H1 (cell line): ENCODE measurements at regions not wholly inside any gene's neighbourhood (a gene's known extent, or its start where the extent isn't known, plus 50 kb on each side); places are given as distances from the start of the nearest gene placed in this dataset.

ENCODE experiments used
- CTCF ChIA-PET: fragments of 300-600 bp; sonication (Branson Sonifier 250); formaldehyde crosslinking; loops from one replicate; lab custom pipeline; 2021; ENCODE audit not compliant: partially characterized antibody; lab: Charles Lee
- POLR2A ChIA-PET: fragments of 300-600 bp; sonication (Branson Sonifier 250); formaldehyde crosslinking; loops from one replicate; lab custom pipeline; 2021; ENCODE audit warnings: inconsistent platforms; ENCODE audit not compliant: partially characterized antibody; lab: Charles Lee
- DNase-seq, 2 experiments: peaks; one replicate each; pipeline versions ENCODE4 v3.0.0 to v3.0.0-alpha.2; 2010 to 2022; ENCODE audit warnings: low spot score in 2 of 2, low read depth in 1 of 2, mixed read lengths in 1 of 2
- FAIRE-seq: peaks from 2 replicates; lab custom pipeline; 2011; peaks lifted over from hg19 to GRCh38; lab: Jason Lieb, UNC
- H2AFZ ChIP-seq: 2 replicates; pipeline ENCODE4 v1.8.1; 2012; ENCODE audit warnings: low read length, inconsistent platforms
- H2AK5ac ChIP-seq: 2 replicates; pipeline ENCODE4 v1.6.1; 2013; ENCODE audit warnings: low read depth, low read length
- H2BK120ac ChIP-seq: replicated peaks from 2 replicates; pipeline ENCODE3; 2013; ENCODE audit warnings: low read depth, low read length, inconsistent platforms
- H2BK12ac ChIP-seq: 2 replicates; pipeline ENCODE4 v1.6.1; 2013; ENCODE audit warnings: low read depth, low read length
- H2BK15ac ChIP-seq: 2 replicates; pipeline ENCODE4 v1.6.1; 2013; ENCODE audit warnings: low read length
- H2BK20ac ChIP-seq: 2 replicates; pipeline ENCODE4 v1.6.1; 2013; ENCODE audit warnings: low read length
- H2BK5ac ChIP-seq: 2 replicates; pipeline ENCODE4 v1.6.1; 2013; ENCODE audit warnings: low read depth, low read length
- H3K14ac ChIP-seq: 2 replicates; pipeline ENCODE4 v1.6.1; 2013; ENCODE audit warnings: inconsistent platforms; ENCODE audit not compliant: insufficient read length
- H3K18ac ChIP-seq: 2 replicates; pipeline ENCODE4 v1.6.1; 2013; ENCODE audit warnings: low read length; ENCODE audit errors: extremely low read depth
- H3K23ac ChIP-seq: 2 replicates; pipeline ENCODE4 v1.6.1; 2013; ENCODE audit warnings: inconsistent platforms; ENCODE audit not compliant: insufficient read length
- H3K23me2 ChIP-seq: 2 replicates; pipeline ENCODE4 v1.6.1; 2013; ENCODE audit warnings: low read depth, low read length
- H3K27ac ChIP-seq: 2 replicates; pipeline ENCODE4 v1.6.1; 2011; ENCODE audit warnings: low read depth, low read length, inconsistent platforms
- H3K27me3 ChIP-seq, 4 experiments: replicated peaks in 1 of 4; 1 replicate in 1 of 4; 2 replicates in 3 of 4; pipeline versions ENCODE4 v1.6.1 to v1.8.1; 2011 to 2013; ENCODE audit warnings: low read length in 3 of 4, mild to moderate bottlenecking in 3 of 4, inconsistent platforms in 2 of 4, mixed read lengths in 2 of 4, moderate library complexity in 1 of 4; ENCODE audit not compliant: control insufficient read depth in 3 of 4, insufficient read depth in 3 of 4; ENCODE audit errors: extremely low read depth in 1 of 4
- H3K36me3 ChIP-seq, 4 experiments: 2 replicates each; pipeline versions ENCODE4 v1.6.1 to v1.8.1; 2011 to 2013; ENCODE audit warnings: mild to moderate bottlenecking in 4 of 4, low read length in 3 of 4, moderate library complexity in 2 of 4, control low read depth in 1 of 4, inconsistent platforms in 1 of 4; ENCODE audit not compliant: insufficient read depth in 4 of 4, control insufficient read depth in 2 of 4
- H3K4ac ChIP-seq: replicated peaks from 2 replicates; pipeline ENCODE3; 2013; ENCODE audit warnings: low read length, low read depth, mixed read lengths, inconsistent platforms; ENCODE audit not compliant: insufficient read length
- H3K4me1 ChIP-seq, 4 experiments: replicated peaks in 1 of 4; 1 replicate in 1 of 4; 2 replicates in 3 of 4; pipeline versions ENCODE4 v1.6.1 to v1.8.1; 2011 to 2013; ENCODE audit warnings: low read length in 3 of 4, inconsistent platforms in 2 of 4, mixed read lengths in 1 of 4; ENCODE audit not compliant: insufficient read depth in 4 of 4, control insufficient read depth in 3 of 4
- H3K4me2 ChIP-seq, 2 experiments: 2 replicates each; pipeline versions ENCODE4 v1.6.1 to v1.8.1; 2011 to 2013; ENCODE audit warnings: low read depth in 2 of 2, low read length in 2 of 2, control low read depth in 1 of 2, inconsistent platforms in 1 of 2, mild to moderate bottlenecking in 1 of 2; ENCODE audit not compliant: insufficient read depth in 1 of 2
- H3K4me3 ChIP-seq, 4 experiments: fragments of 200-600, 300-600 bp in 1 of 4; sonication (generic), shearing (Covaris generic), sonication (Bioruptor Twin) in 1 of 4; 2 replicates each; pipeline versions ENCODE4 v1.5.1 to v1.8.1; 2011 to 2016; ENCODE audit warnings: low read length in 4 of 4, low read depth in 3 of 4, control low read depth in 2 of 4, inconsistent platforms in 2 of 4, mild to moderate bottlenecking in 2 of 4, mixed read lengths in 1 of 4, moderate library complexity in 1 of 4; ENCODE audit not compliant: insufficient read depth in 2 of 4; ENCODE audit errors: extremely low read depth in 1 of 4
- H3K56ac ChIP-seq: replicated peaks from 2 replicates; pipeline ENCODE3; 2013; ENCODE audit warnings: low read depth, mild to moderate bottlenecking, mixed read lengths, low read length, inconsistent platforms; ENCODE audit not compliant: insufficient read length
- H3K79me1 ChIP-seq: 2 replicates; pipeline ENCODE4 v1.6.1; 2013; ENCODE audit warnings: low read depth, low read length, control low read depth
- H3K79me2 ChIP-seq, 2 experiments: 2 replicates each; pipeline versions ENCODE4 v1.6.1 to v1.8.1; 2012 to 2013; ENCODE audit warnings: low read length in 2 of 2, mild to moderate bottlenecking in 2 of 2, inconsistent platforms in 1 of 2; ENCODE audit not compliant: insufficient read depth in 2 of 2, control insufficient read depth in 1 of 2
- H3K9ac ChIP-seq, 4 experiments: replicated peaks in 1 of 4; 1 replicate in 1 of 4; 2 replicates in 3 of 4; pipeline versions ENCODE4 v1.6.1 to v1.8.1; 2011 to 2013; ENCODE audit warnings: low read depth in 3 of 4, low read length in 3 of 4, control low read depth in 2 of 4, mild to moderate bottlenecking in 2 of 4, moderate library complexity in 2 of 4, inconsistent platforms in 1 of 4; ENCODE audit errors: extremely low read depth in 1 of 4
- H3K9me3 ChIP-seq, 2 experiments: 2 replicates each; pipeline versions ENCODE4 v1.6.1 to v1.8.1; 2012 to 2013; ENCODE audit warnings: mild to moderate bottlenecking in 2 of 2, moderate library complexity in 2 of 2, control low read depth in 1 of 2, inconsistent platforms in 1 of 2, low read depth in 1 of 2, low read length in 1 of 2, mixed read lengths in 1 of 2; ENCODE audit not compliant: insufficient read depth in 2 of 2
- H4K20me1 ChIP-seq, 2 experiments: replicated peaks in 1 of 2; 2 replicates each; pipeline versions ENCODE3 to v1.8.1; 2011 to 2013; ENCODE audit warnings: inconsistent platforms in 2 of 2, low read length in 2 of 2, mild to moderate bottlenecking in 1 of 2; ENCODE audit not compliant: insufficient read depth in 2 of 2, control insufficient read depth in 1 of 2
- H4K5ac ChIP-seq: 2 replicates; pipeline ENCODE4 v1.6.1; 2013; ENCODE audit warnings: low read length, low read depth, mixed read lengths, inconsistent platforms; ENCODE audit not compliant: insufficient read length
- H4K8ac ChIP-seq: 2 replicates; pipeline ENCODE4 v1.8.0; 2013; ENCODE audit warnings: mild to moderate bottlenecking, moderate library complexity, low read length, inconsistent platforms; ENCODE audit not compliant: insufficient read depth; ENCODE audit errors: extremely low read depth
- H4K91ac ChIP-seq: replicated peaks from 2 replicates; pipeline ENCODE3; 2013; ENCODE audit warnings: low read length, mixed read lengths, inconsistent platforms; ENCODE audit not compliant: insufficient read length
- ASH2L ChIP-seq: fragments of 200-600, 300-600 bp; sonication (generic); IDR thresholded peaks from one replicate; pipeline ENCODE4 v1.7.1; 2017; ENCODE audit warnings: low read length
- BACH1 ChIP-seq: IDR thresholded peaks from 2 replicates; pipeline ENCODE4 v1.6.1; 2012; ENCODE audit warnings: low read length, improper control_type of control experiment
- BCL11A ChIP-seq, 2 experiments: IDR thresholded peaks; one replicate each; pipeline ENCODE4 v1.6.1; 2011; ENCODE audit warnings: low read depth in 2 of 2, low read length in 2 of 2, mild to moderate bottlenecking in 2 of 2
- EGR1 ChIP-seq: IDR thresholded peaks from 2 replicates; pipeline ENCODE4 v1.6.1; 2011; ENCODE audit warnings: low read depth, low read length, borderline replicate concordance
- GTF2F1 ChIP-seq: IDR thresholded peaks from 2 replicates; pipeline ENCODE4 v1.6.1; 2012; ENCODE audit warnings: low read depth, low read length, improper control_type of control experiment, borderline replicate concordance
- SIRT6 ChIP-seq: IDR thresholded peaks from one replicate; pipeline ENCODE4 v1.7.1; 2012; ENCODE audit warnings: low read length, inconsistent platforms
- SIX5 ChIP-seq: IDR thresholded peaks from 2 replicates; pipeline ENCODE4 v1.6.1; 2011; ENCODE audit warnings: mild to moderate bottlenecking, low read depth, low read length
- TAF1 ChIP-seq: IDR thresholded peaks from 2 replicates; pipeline ENCODE4 v1.6.1; 2011; ENCODE audit warnings: mild to moderate bottlenecking, low read depth, low read length
- USF2 ChIP-seq: IDR thresholded peaks from 2 replicates; pipeline ENCODE4 v1.6.1; 2011; ENCODE audit warnings: low read length, improper control_type of control experiment
- WGBS, 2 experiments: shearing (Covaris generic) in 1 of 2; methylation state at CpG; one replicate each; pipeline versions ENCODE4 v1.1.6 to v1.1.7; 2013 to 2015; ENCODE audit warnings: low lambda C conversion rate in 2 of 2, mixed read lengths in 2 of 2, inconsistent platforms in 1 of 2, low coverage in 1 of 2, missing lambda C conversion rate in 1 of 2; ENCODE audit not compliant: insufficient replicate concordance in 2 of 2, insufficient coverage in 1 of 2, insufficient read length in 1 of 2; ENCODE audit errors: extremely low coverage in 1 of 2, missing lambda C conversion rate in 1 of 2; 5-methylcytosine and 5-hydroxymethylcytosine counted together

GRCh38 chr9:105007143-105007542 lies 79.2 kb upstream of the ABCA1 start:
- Histone ChIP-seq H4K91ac (no peak overlapping the region), H3K23me2 (no peaks in the 10 kb centered on the region), H3K27me3 (no peaks in the 10 kb centered on the region), H3K36me3 (no peaks in the 10 kb centered on the region), H3K56ac (no peak overlapping the region), H3K4me2 (no peak overlapping the region), H3K14ac (no peak overlapping the region), H3K79me2 (no peaks in the 10 kb centered on the region), H3K9me3 (no peaks in the 10 kb centered on the region), H4K20me1 (peaks cover 0 to 1% of the 10 kb centered on the region in 2 experiments), H2AK5ac (no peak overlapping the region), H2BK15ac (no peak overlapping the region), H4K8ac (no peak overlapping the region), H3K23ac (no peak overlapping the region), H2AFZ (no peak overlapping the region), H3K79me1 (no peaks in the 10 kb centered on the region), H3K4me3 (no peak overlapping the region), H2BK12ac (no peak overlapping the region), H3K4ac (no peak overlapping the region), H2BK5ac (no peak overlapping the region), H3K9ac (no peak overlapping the region), H2BK120ac (no peak overlapping the region), H3K18ac (no peak overlapping the region), H3K27ac (no peak overlapping the region), H2BK20ac (no peak overlapping the region), H3K4me1 (no peaks in the 10 kb centered on the region), H4K5ac (no peak overlapping the region)
- CTCF ChIA-PET = interaction anchor here (1.2 kb wide), 1 partner anchor 9 kb away, joined by 4 read pairs; no protein-coding TSS in a partner anchor
- POLR2A ChIA-PET = interaction anchor here (0.7 to 0.8 kb wide), 2 partner anchors 13 to 15 kb away, joined by 3 read pairs; no protein-coding TSS in a partner anchor
- 80% methylated on average over 2 of the region's 2 CpGs; no CpG with 5 or more reads in 1 of the 2 experiments for WGBS, 2 experiments
- TF ChIP-seq TAF1 = no peak
- TF ChIP-seq EGR1 = no peak
- TF ChIP-seq ASH2L = no peak
- no peak for TF ChIP-seq GTF2F1
- TF ChIP-seq SIRT6 = no peak
- no peak for TF ChIP-seq BACH1
- TF ChIP-seq USF2 = no peak
- no peak for TF ChIP-seq BCL11A (IDR thresholded peaks at IDR 0.05; ENCODE audit: low read depth in 2 of 2, low read length in 2 of 2)
- no peak for TF ChIP-seq SIX5
- no peak for DNase-seq
- no peak for FAIRE-seq
